ENCODE measurements at regions not wholly inside any gene's neighbourhood (a gene's known extent, or its start where the extent isn't known, plus 50 kb on each side); places are given as distances from the start of the nearest gene placed in this dataset.

DNA sequence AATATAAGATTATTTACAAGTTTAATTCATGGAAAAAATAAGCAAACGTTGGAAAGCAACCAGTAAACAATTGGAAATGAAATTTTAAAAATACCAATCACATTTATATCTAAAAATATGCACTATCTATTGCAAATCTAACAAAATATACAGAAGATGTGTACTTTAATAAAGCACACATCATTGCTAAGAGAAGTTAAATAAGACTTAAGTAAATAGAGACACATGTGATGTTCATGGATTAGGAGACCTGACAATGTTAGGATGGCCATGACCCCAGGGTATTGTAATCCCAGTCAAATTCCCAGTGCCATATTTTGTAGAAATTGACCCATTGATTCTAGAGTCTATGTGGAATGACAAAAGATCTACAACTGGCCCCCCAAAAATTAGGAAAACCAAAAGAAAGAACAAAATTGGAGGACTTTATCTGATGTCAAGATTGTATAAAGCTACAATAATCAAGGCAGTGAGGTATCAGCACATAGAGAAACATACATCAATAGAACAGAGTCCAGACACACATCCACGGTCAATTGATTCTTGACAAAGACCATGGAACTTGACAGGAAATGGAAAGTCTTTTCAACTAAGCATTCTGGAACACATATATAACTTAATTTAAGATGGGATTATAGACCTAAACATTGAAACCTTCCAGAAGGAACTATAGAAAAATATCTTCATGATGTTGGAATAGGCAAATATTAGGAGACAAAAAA is 90.8 kb upstream of the USP29 start:
- TF ChIP-seq, protein P1, sequence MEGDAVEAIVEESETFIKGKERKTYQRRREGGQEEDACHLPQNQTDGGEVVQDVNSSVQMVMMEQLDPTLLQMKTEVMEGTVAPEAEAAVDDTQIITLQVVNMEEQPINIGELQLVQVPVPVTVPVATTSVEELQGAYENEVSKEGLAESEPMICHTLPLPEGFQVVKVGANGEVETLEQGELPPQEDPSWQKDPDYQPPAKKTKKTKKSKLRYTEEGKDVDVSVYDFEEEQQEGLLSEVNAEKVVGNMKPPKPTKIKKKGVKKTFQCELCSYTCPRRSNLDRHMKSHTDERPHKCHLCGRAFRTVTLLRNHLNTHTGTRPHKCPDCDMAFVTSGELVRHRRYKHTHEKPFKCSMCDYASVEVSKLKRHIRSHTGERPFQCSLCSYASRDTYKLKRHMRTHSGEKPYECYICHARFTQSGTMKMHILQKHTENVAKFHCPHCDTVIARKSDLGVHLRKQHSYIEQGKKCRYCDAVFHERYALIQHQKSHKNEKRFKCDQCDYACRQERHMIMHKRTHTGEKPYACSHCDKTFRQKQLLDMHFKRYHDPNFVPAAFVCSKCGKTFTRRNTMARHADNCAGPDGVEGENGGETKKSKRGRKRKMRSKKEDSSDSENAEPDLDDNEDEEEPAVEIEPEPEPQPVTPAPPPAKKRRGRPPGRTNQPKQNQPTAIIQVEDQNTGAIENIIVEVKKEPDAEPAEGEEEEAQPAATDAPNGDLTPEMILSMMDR (IDR thresholded peaks at IDR 0.05): no peak
- no peak for TF ChIP-seq POLR2A (IDR thresholded peaks at IDR 0.05)

Measured in adrenal gland (tissue), 5 donors.